Prostate gland (tissue), 2 donors: ENCODE measurements at regions not wholly inside any gene's neighbourhood (a gene's known extent, or its start where the extent isn't known, plus 50 kb on each side); places are given as distances from the start of the nearest gene placed in this dataset.

Source experiments
- POLR2A ChIP-seq: fragments of 450-650 bp; IDR thresholded peaks from one replicate; pipeline ENCODE4 v1.6.1; 2016; ENCODE audit warnings: antibody characterized with exemption, mild to moderate bottlenecking
- POLR2AphosphoS5 ChIP-seq: sonication (generic); formaldehyde crosslinking; IDR thresholded peaks from one replicate; pipeline ENCODE4 v1.6.1; 2017; ENCODE audit warnings: antibody characterized with exemption
- TF ChIP-seq, protein P1 (sequence below), 4 experiments: fragments of 200-600 bp in 2 of 4; fragments of 450-650 bp in 2 of 4; sonication (generic) in 2 of 4; IDR thresholded peaks; 1 replicate in 3 of 4; 2 replicates in 1 of 4; pipeline ENCODE4 v1.5.1; 2016 to 2019; ENCODE audit warnings: antibody characterized with exemption in 4 of 4, mild to moderate bottlenecking in 2 of 4, moderate library complexity in 2 of 4

DNA sequence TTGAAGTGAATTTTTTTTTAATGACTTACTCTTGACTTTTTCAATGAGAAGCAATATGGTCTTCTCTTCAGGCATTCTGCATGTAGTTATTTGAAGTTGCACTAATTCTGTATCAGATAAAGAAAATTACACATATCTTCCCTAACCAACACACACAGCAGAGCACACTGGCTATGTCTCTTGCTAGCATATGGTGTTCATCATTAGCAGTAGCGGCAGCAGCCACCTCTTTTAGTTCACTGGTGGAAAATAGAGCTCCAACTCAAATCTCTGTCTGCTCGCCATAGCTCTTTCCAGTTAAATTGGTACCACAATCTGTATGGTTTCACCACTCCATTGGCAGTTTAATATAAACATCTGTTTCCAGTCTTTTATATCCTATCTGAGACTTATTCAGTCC, 278.1 kb upstream of the ZEB2 start:
- TF ChIP-seq, protein P1, sequence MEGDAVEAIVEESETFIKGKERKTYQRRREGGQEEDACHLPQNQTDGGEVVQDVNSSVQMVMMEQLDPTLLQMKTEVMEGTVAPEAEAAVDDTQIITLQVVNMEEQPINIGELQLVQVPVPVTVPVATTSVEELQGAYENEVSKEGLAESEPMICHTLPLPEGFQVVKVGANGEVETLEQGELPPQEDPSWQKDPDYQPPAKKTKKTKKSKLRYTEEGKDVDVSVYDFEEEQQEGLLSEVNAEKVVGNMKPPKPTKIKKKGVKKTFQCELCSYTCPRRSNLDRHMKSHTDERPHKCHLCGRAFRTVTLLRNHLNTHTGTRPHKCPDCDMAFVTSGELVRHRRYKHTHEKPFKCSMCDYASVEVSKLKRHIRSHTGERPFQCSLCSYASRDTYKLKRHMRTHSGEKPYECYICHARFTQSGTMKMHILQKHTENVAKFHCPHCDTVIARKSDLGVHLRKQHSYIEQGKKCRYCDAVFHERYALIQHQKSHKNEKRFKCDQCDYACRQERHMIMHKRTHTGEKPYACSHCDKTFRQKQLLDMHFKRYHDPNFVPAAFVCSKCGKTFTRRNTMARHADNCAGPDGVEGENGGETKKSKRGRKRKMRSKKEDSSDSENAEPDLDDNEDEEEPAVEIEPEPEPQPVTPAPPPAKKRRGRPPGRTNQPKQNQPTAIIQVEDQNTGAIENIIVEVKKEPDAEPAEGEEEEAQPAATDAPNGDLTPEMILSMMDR (IDR thresholded peaks at IDR 0.05) = no peak
- TF ChIP-seq POLR2AphosphoS5 = no peak
- TF ChIP-seq POLR2A = no peak
